Astrocyte of the cerebellum (primary cell): ENCODE measurements at regions not wholly inside any gene's neighbourhood (a gene's known extent, or its start where the extent isn't known, plus 50 kb on each side); places are given as distances from the start of the nearest gene placed in this dataset.

Source experiments
- DNase-seq: peaks from one replicate; pipeline ENCODE4 v3.0.0-alpha.2; 2011; ENCODE audit warnings: low read depth
- H3K4me3 ChIP-seq: 2 replicates; pipeline ENCODE4 v1.5.1; 2011; ENCODE audit warnings: mild to moderate bottlenecking, low read depth, low read length, moderate library complexity
- in situ Hi-C: cut with HindIII; loops from 2 replicates; pipeline ENCODE4 v1.10.0; 2017; ENCODE audit warnings: low sequenced_read_pairs
- TF ChIP-seq, protein P1 (sequence below): IDR thresholded peaks from 2 replicates; pipeline ENCODE4 v1.5.1; 2012; ENCODE audit warnings: low read length, low read depth, moderate library complexity, mild to moderate bottlenecking; ENCODE audit errors: missing control alignments

DNA sequence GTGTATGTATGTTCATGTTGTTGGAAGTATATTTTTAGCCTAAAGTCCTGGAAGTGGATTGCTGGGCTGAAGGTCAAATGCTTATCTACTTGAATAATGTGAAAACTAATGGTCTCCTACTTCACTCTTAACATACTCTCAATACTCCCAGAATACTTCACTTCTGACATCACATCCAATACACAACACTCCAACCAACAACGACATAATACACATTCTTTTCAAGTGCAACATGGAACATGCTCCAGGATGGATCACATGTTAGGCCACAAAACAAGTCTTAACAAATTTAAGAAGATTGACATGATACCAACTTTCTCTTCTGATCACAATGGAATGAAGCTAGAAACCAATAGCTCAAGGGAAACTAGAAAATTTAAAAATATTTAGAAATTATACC is 126.9 kb upstream of the ADCY1 start:
- DNase-seq: no peak
- TF ChIP-seq, protein P1, sequence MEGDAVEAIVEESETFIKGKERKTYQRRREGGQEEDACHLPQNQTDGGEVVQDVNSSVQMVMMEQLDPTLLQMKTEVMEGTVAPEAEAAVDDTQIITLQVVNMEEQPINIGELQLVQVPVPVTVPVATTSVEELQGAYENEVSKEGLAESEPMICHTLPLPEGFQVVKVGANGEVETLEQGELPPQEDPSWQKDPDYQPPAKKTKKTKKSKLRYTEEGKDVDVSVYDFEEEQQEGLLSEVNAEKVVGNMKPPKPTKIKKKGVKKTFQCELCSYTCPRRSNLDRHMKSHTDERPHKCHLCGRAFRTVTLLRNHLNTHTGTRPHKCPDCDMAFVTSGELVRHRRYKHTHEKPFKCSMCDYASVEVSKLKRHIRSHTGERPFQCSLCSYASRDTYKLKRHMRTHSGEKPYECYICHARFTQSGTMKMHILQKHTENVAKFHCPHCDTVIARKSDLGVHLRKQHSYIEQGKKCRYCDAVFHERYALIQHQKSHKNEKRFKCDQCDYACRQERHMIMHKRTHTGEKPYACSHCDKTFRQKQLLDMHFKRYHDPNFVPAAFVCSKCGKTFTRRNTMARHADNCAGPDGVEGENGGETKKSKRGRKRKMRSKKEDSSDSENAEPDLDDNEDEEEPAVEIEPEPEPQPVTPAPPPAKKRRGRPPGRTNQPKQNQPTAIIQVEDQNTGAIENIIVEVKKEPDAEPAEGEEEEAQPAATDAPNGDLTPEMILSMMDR: no peak
- in situ Hi-C loops: no loop called here

GRCh38 chr7:45450571-45451204 is 123.5 kb upstream of the ADCY1 start:
- in situ Hi-C loops: no loop called here
- no peak for DNase-seq
- no peak overlapping the region for H3K4me3 ChIP-seq
- TF ChIP-seq, protein P1: no peak

More for the DNA sequence above, 126.9 kb upstream of the ADCY1 start:
- no peak overlapping the region for H3K4me3 ChIP-seq

GRCh38 chr7:45451342-45452035 is 122.7 kb upstream of the ADCY1 start:
- no peak for DNase-seq
- TF ChIP-seq, protein P1: no peak
- H3K4me3 ChIP-seq: no peak overlapping the region
- in situ Hi-C loops: no loop called here

DNA sequence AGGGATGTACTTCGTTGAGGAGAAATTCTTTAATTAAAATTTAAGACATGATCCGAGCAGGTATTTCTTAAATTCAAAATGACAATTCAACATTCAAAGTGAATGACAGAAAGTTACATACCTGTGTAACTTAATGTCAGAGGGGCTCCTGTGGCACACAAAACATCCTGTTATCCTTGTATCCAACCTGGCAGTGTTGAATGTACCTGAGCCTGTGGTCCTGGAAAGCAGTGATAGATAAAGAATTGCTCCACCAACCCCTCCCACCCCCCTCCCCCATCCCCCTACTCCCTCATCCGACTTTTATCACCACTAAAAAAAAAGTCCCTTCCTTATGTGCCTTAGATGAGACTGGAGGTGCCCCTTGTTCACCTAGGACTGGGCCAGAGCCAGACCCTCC is 119.4 kb upstream of the ADCY1 start:
- in situ Hi-C loops: no loop called here
- TF ChIP-seq, protein P1: no peak
- no peak overlapping the region for H3K4me3 ChIP-seq
- DNase-seq: no peak

DNA sequence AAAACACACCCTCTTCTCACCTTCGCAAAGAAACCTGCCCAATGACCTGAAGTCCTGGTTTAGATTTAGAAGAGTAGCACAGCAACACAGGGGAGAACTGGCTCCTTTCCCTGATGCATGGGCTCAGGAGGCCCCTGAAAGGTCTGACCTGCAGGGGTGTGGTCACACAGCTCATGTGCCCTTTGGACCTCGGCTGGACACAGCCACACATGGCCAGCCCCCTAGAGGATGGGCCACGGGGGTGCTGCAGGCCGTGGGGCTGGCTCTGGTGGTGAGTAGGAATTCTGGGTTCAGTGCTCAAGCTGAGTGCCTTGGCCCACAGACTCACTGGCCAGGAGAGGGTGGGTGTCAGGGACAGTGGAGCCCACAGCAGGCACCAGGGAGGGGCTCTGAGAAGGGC is 118.5 kb upstream of the ADCY1 start:
- no peak overlapping the region for H3K4me3 ChIP-seq
- DNase-seq: no peak
- TF ChIP-seq, protein P1: no peak
- in situ Hi-C loops: no loop called here

DNA sequence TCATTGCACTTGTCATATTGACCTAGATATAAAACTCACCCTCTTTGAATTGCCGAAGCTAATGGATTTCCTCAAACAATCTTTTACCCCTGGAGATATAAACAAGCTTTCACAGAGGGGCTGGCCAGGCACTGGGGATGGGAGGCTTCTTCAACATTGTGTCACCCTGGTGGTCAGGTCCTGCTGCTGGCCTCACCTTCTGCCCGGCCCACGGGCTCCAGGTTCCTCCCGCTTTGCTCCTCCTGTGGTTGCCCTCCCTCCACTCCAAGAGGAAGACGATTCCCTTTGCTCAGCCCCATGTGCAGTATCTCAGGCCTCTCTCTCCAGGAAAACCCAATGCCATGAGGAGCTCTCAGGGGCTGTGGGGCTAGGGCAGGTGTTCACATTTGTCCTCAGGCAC is 118.1 kb upstream of the ADCY1 start:
- no peak for DNase-seq
- TF ChIP-seq, protein P1: no peak
- no peak overlapping the region for H3K4me3 ChIP-seq
- in situ Hi-C loops: no loop called here
